GM18907 (cell line): ENCODE measurements at regions not wholly inside any gene's neighbourhood (a gene's known extent, or its start where the extent isn't known, plus 50 kb on each side); places are given as distances from the start of the nearest gene placed in this dataset.

Source experiments
- ATAC-seq: cut with Tn5 transposase; IDR thresholded peaks from one replicate; pipeline ENCODE4 v1.9.1; 2021; ENCODE audit warnings: mild to moderate bottlenecking, moderate library complexity; ENCODE audit not compliant: unreplicated experiment

GRCh38 chr2:64196963-64197362 lies 52.7 kb upstream of the PELI1 start:
- no peak for ATAC-seq

GRCh38 chr2:64201151-64201550 lies 56.9 kb upstream of the PELI1 start:
- ATAC-seq: no peak

GRCh38 chr2:64202206-64202845 lies 58.1 kb upstream of the PELI1 start:
- no peak for ATAC-seq

GRCh38 chr2:64203131-64203857 lies 59.1 kb upstream of the PELI1 start:
- ATAC-seq: no peak

GRCh38 chr2:64203858-64204632 lies 59.8 kb upstream of the PELI1 start:
- ATAC-seq: peak; percentile 76

- no peak for ATAC-seq
Observed at GRCh38 chr2:64204703-64205102, 60.5 kb upstream of the PELI1 start.

GRCh38 chr2:64205415-64205814 lies 61.2 kb upstream of the PELI1 start:
- ATAC-seq: no peak

- ATAC-seq: no peak
Observed at GRCh38 chr2:64207573-64207972, 63.4 kb upstream of the PELI1 start.

GRCh38 chr2:64210816-64211215 lies 66.6 kb upstream of the PELI1 start:
- no peak for ATAC-seq

GRCh38 chr2:64211276-64211921 lies 67.2 kb upstream of the PELI1 start:
- ATAC-seq: no peak

- ATAC-seq: no peak
Observed at GRCh38 chr2:64212346-64212745, 68.1 kb upstream of the PELI1 start.

GRCh38 chr2:64212801-64213321 lies 68.6 kb upstream of the PELI1 start:
- ATAC-seq: no peak

- ATAC-seq: peak; percentile 50
Observed at GRCh38 chr2:64213532-64214275, 69.5 kb upstream of the PELI1 start.

- peak; percentile 63 for ATAC-seq
Observed at GRCh38 chr2:64214281-64215115, 70.3 kb upstream of the PELI1 start.

GRCh38 chr2:64217198-64217869 lies 73.1 kb upstream of the PELI1 start:
- no peak for ATAC-seq

GRCh38 chr2:64218137-64218802 lies 74.0 kb upstream of the PELI1 start:
- no peak for ATAC-seq

- no peak for ATAC-seq
Observed at GRCh38 chr2:64219149-64219548, 74.9 kb upstream of the PELI1 start.

GRCh38 chr2:64220265-64220664 lies 76.0 kb upstream of the PELI1 start:
- ATAC-seq: no peak
